ENCODE measurements at regions not wholly inside any gene's neighbourhood (a gene's known extent, or its start where the extent isn't known, plus 50 kb on each side); places are given as distances from the start of the nearest gene placed in this dataset.

GRCh38 chr13:68690567-68690966, 1417.1 kb upstream of the ATXN8OS start:
- POLR2A ChIA-PET = no interaction called here
- TF ChIP-seq, protein P1, sequence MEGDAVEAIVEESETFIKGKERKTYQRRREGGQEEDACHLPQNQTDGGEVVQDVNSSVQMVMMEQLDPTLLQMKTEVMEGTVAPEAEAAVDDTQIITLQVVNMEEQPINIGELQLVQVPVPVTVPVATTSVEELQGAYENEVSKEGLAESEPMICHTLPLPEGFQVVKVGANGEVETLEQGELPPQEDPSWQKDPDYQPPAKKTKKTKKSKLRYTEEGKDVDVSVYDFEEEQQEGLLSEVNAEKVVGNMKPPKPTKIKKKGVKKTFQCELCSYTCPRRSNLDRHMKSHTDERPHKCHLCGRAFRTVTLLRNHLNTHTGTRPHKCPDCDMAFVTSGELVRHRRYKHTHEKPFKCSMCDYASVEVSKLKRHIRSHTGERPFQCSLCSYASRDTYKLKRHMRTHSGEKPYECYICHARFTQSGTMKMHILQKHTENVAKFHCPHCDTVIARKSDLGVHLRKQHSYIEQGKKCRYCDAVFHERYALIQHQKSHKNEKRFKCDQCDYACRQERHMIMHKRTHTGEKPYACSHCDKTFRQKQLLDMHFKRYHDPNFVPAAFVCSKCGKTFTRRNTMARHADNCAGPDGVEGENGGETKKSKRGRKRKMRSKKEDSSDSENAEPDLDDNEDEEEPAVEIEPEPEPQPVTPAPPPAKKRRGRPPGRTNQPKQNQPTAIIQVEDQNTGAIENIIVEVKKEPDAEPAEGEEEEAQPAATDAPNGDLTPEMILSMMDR (IDR thresholded peaks at IDR 0.05; ENCODE audit: control extremely low read depth, extremely low read depth, low read depth, missing control alignments) = no peak
- CTCF ChIA-PET = no interaction called here
- DNase-seq (ENCODE audit: extremely low spot score) = no peak

- ChIA-PET POLR2A (no interaction called here), CTCF (no interaction called here)
- no peak for DNase-seq (ENCODE audit: extremely low spot score)
- TF ChIP-seq, protein P1 (IDR thresholded peaks at IDR 0.05; ENCODE audit: control extremely low read depth, extremely low read depth, low read depth, missing control alignments) = no peak
Measured at GRCh38 chr13:68676513-68677115, 1431.0 kb upstream of the ATXN8OS start.

- DNase-seq (ENCODE audit: extremely low spot score) = no peak
- TF ChIP-seq, protein P1 (IDR thresholded peaks at IDR 0.05; ENCODE audit: control extremely low read depth, extremely low read depth, low read depth, missing control alignments) = no peak
- ChIA-PET CTCF (no interaction called here), POLR2A (no interaction called here)
Measured at GRCh38 chr13:68675209-68675608, 1432.4 kb upstream of the ATXN8OS start.

- ChIA-PET CTCF (no interaction called here), POLR2A (no interaction called here)
- DNase-seq (ENCODE audit: extremely low spot score) = no peak
- TF ChIP-seq, protein P1 (IDR thresholded peaks at IDR 0.05; ENCODE audit: control extremely low read depth, extremely low read depth, low read depth, missing control alignments) = no peak
Measured at GRCh38 chr13:68667863-68668262, 1437.7 kb upstream of the PCDH9 start.

DNA sequence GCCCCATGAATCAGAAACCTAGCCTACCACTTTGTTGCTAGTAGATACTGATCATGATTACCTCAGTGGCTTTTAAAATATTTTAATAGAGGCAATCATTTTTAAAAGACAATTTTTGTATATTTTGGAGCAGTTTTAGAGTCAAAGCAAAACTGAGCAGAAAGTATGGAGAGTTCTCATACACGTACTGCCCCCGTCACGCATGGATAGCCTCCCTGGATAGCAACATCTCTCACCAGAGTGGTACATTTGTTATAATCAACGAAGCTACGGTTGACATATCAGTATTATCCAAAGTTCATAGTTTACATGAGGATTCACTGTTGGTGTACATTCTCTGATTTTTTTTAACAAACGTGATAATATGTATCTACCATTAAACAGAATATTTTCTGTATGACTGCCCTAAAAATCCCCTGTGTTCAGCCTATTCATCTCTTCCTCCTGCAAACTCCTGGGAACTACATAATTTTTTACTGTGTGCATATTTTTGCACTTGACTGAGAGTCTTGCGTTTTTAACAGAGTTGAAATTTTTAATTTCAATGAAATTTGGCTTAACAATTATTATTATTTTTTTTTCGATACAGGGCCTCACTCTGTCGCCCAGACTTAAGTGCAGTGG, 1436.8 kb upstream of the PCDH9 start:
- ChIA-PET POLR2A (no interaction called here), CTCF (interaction anchor here (1.3 kb wide), 2 partner anchors 29 to 64 kb away, joined by 3 read pairs; no protein-coding TSS in a partner anchor)
- TF ChIP-seq, protein P1 (IDR thresholded peaks at IDR 0.05; ENCODE audit: control extremely low read depth, extremely low read depth, low read depth, missing control alignments) = no peak
- DNase-seq (ENCODE audit: extremely low spot score) = no peak

GRCh38 chr13:68645814-68646213, 1415.7 kb upstream of the PCDH9 start:
- CTCF ChIA-PET = no interaction called here
- POLR2A ChIA-PET = no interaction called here
- no peak for DNase-seq (ENCODE audit: extremely low spot score)
- TF ChIP-seq, protein P1 (IDR thresholded peaks at IDR 0.05; ENCODE audit: control extremely low read depth, extremely low read depth, low read depth, missing control alignments) = no peak

Measured in GM10248 (cell line).